ENCODE measurements at regions not wholly inside any gene's neighbourhood (a gene's known extent, or its start where the extent isn't known, plus 50 kb on each side); places are given as distances from the start of the nearest gene placed in this dataset.
A peak's percentile ranks its signal among the peaks of the same experiment; 100 is the strongest.
"Not testable (repeated sequence)": the region's sequence is repeated elsewhere in the genome, so short reads cannot be mapped to it uniquely, and the experiment has no call there.

GRCh38 chr1:10916311-10916710, 96.1 kb upstream of the TARDBP start:
- no peak for TF ChIP-seq CTCF (conservative IDR thresholded peaks at IDR 0.05; ENCODE audit: control insufficient read depth, insufficient read depth, low read depth, low read length)
- no peak for DNase-seq (ENCODE audit: low read depth)
- no peak overlapping the region for H3K4me3 ChIP-seq (ENCODE audit: control insufficient read depth, low read depth, low read length)

- no peak for TF ChIP-seq CTCF (conservative IDR thresholded peaks at IDR 0.05; ENCODE audit: control insufficient read depth, insufficient read depth, low read depth, low read length)
Observed at GRCh38 chr1:10916991-10917390, 95.5 kb upstream of the TARDBP start.

GRCh38 chr1:10917513-10918454, 94.7 kb upstream of the TARDBP start:
- DNase-seq (ENCODE audit: low read depth), result no peak
- no peak for TF ChIP-seq CTCF (conservative IDR thresholded peaks at IDR 0.05; ENCODE audit: control insufficient read depth, insufficient read depth, low read depth, low read length)
- H3K4me3 ChIP-seq (ENCODE audit: control insufficient read depth, low read depth, low read length), result no peak overlapping the region

More at GRCh38 chr1:10916991-10917390, 95.5 kb upstream of the TARDBP start:
- DNase-seq (ENCODE audit: low read depth), result no peak
- H3K4me3 ChIP-seq (ENCODE audit: control insufficient read depth, low read depth, low read length), result no peak overlapping the region

GRCh38 chr1:10918531-10918930, 93.9 kb upstream of the TARDBP start:
- peak; percentile 51 for DNase-seq (ENCODE audit: low read depth)
- TF ChIP-seq CTCF (conservative IDR thresholded peaks at IDR 0.05; ENCODE audit: control insufficient read depth, insufficient read depth, low read depth, low read length), result no peak

GRCh38 chr1:10920063-10920626, 92.3 kb upstream of the TARDBP start:
- H3K4me3 ChIP-seq (ENCODE audit: control insufficient read depth, low read depth, low read length), result no peak overlapping the region
- DNase-seq (ENCODE audit: low read depth), result no peak
- no peak for TF ChIP-seq CTCF (conservative IDR thresholded peaks at IDR 0.05; ENCODE audit: control insufficient read depth, insufficient read depth, low read depth, low read length)

More at GRCh38 chr1:10918531-10918930, 93.9 kb upstream of the TARDBP start:
- H3K4me3 ChIP-seq (ENCODE audit: control insufficient read depth, low read depth, low read length), result no peak overlapping the region

- H3K4me3 ChIP-seq (ENCODE audit: control insufficient read depth, low read depth, low read length); DNase-seq (ENCODE audit: low read depth): not testable (repeated sequence)
Observed at GRCh38 chr1:10922315-10923060, 90.0 kb upstream of the TARDBP start.

GRCh38 chr1:10924030-10924429, 88.4 kb upstream of the TARDBP start:
- DNase-seq (ENCODE audit: low read depth), result no peak
- TF ChIP-seq CTCF (conservative IDR thresholded peaks at IDR 0.05; ENCODE audit: control insufficient read depth, insufficient read depth, low read depth, low read length), result no peak
- no peak overlapping the region for H3K4me3 ChIP-seq (ENCODE audit: control insufficient read depth, low read depth, low read length)

All from fibroblast of mammary gland (primary cell).